Urinary bladder (tissue), 3 donors: ENCODE measurements at regions not wholly inside any gene's neighbourhood (a gene's known extent, or its start where the extent isn't known, plus 50 kb on each side); places are given as distances from the start of the nearest gene placed in this dataset.
A peak's percentile ranks its signal among the peaks of the same experiment; 100 is the strongest.

Source experiments
- DNase-seq: peaks from one replicate; pipeline ENCODE4 v3.0.0-alpha.2; 2015; ENCODE audit errors: extremely low spot score
- H3K27ac ChIP-seq: one replicate; pipeline ENCODE4 v1.5.1; 2013; ENCODE audit warnings: low read depth, mild to moderate bottlenecking, moderate library complexity
- H3K36me3 ChIP-seq: one replicate; pipeline ENCODE4 v1.6.1; 2013; ENCODE audit warnings: mild to moderate bottlenecking, moderate library complexity; ENCODE audit not compliant: insufficient read depth
- H3K4me1 ChIP-seq: one replicate; pipeline ENCODE4 v1.6.1; 2013; ENCODE audit warnings: mild to moderate bottlenecking, moderate library complexity; ENCODE audit not compliant: insufficient read depth
- H3K4me3 ChIP-seq: one replicate; pipeline ENCODE4 v1.5.1; 2013; ENCODE audit warnings: low read depth, low read length
- WGBS: extraction: QIAGEN DNeasy Blood & Tissue Kit; methylation state at CpG from one replicate; pipeline ENCODE4 v1.1.7; 2013; 5-methylcytosine and 5-hydroxymethylcytosine counted together
- donor health status: healthy with polysubstance abuse.
- donor health status: healthy.

DNA sequence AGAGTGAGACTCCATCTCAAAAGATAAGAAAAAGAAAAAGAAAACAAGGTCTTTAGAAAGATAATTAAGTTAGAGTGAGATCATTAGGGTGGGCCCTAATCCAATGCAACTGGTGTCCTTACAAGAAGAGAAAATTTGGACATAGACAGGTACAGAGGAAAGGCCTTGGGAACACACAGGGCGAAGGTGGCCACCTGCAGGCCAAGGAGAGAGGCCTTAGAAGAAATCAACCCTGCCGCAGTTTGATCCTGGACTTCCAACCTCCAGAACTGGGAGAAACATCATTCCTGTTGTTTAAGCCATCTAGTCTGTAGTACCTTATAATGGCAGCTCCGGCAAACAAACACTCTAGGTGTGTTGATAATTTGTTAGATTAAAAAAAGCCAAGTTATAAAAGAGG, 491.9 kb downstream of the MED13L start:
- Histone ChIP-seq H3K27ac (no peak overlapping the region), H3K4me3 (no peak overlapping the region), H3K4me1 (no peaks in the 10 kb centered on the region), H3K36me3 (no peaks in the 10 kb centered on the region)
- no peak for DNase-seq
- WGBS = 94% methylated on average over 3 of the region's 3 CpGs

DNA sequence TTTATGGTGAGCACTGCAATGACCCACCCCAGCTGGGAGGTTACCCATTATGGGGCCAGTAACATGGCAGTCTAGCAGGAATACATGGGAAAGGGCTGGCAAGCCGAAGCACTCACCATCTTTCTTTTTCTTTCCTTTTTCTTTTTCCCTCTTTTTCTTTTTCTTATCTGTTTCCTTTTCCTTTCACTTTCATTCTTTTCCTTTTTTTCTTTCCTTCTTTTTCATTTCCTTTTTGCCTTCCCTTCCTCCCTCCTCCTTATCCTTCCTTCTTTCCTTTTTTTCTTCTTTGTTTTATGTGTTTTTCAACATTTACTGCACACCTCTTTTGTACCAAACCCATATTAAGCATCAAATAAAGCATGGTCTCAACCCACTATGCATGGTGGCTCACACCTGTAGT, 501.1 kb downstream of the MED13L start:
- no peaks in the 10 kb centered on the region for H3K36me3 ChIP-seq
- no peaks in the 10 kb centered on the region for H3K4me1 ChIP-seq
- DNase-seq = no peak
- no peak overlapping the region for H3K4me3 ChIP-seq
- H3K27ac ChIP-seq = no peak overlapping the region
- 94% methylated on average over 1 of the region's 1 CpG for WGBS

DNA sequence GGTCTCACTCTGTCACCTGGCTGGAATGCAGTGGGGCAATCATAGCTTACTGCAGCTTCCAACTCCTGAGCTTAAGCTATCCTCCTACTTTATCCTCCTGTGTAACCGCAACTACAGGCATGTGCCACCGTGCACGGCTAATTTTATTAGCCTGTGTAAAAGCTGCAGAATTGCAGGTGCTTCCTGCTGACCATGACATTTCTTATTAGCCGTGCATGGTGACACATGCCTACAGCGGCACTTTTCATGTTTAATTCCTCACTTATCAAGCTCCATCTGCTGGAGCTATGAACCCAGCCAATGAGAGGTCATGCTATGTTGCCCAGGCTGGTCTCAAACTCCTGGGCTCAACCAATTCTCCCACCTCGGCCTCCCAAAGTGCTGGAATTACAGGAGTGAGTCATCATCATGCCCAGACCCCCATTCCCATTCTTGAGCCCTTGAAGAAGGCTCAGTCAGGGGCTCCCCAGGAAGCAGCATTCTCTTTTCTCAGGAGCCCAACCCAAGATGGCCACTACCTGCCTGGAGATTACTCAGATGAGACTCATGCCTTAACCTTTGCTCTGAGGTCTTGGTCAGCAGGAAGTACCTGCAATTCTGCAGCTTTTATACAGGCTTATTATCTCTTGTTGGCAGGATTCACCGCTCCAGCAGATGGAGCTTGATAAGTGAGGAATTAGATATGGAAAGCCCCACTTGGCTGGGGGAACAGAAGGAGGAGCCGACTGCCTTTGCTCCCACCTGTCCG, 503.2 kb downstream of the MED13L start:
- WGBS = 54% methylated on average over 9 of the region's 9 CpGs
- no peaks in the 10 kb centered on the region for H3K4me1 ChIP-seq
- no peak overlapping the region for H3K27ac ChIP-seq
- no peaks in the 10 kb centered on the region for H3K36me3 ChIP-seq
- H3K4me3 ChIP-seq = no peak overlapping the region
- DNase-seq = no peak

DNA sequence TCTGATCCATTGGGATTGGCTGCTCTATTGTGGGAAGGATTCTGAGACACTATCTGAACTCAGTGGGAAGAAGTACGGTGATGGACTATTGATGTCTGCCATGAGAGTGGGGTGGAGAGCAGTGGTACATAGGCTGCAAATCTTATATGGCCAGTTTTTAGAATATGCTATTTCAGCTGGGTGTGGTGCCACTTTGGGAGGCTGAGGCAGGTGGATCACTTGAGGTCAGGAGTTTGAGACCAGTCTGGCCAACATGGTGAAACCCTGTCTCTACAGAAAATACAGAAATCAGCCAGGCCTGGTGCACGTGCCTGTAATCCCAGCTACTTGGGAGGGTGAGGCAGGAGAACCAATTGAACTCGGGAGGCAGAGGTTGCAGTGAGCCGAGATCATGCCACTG, 505.9 kb downstream of the MED13L start:
- Histone ChIP-seq H3K4me3 (no peak overlapping the region), H3K4me1 (no peaks in the 10 kb centered on the region), H3K27ac (no peak overlapping the region), H3K36me3 (no peaks in the 10 kb centered on the region)
- WGBS = 84% methylated on average over 4 of the region's 4 CpGs
- no peak for DNase-seq

DNA sequence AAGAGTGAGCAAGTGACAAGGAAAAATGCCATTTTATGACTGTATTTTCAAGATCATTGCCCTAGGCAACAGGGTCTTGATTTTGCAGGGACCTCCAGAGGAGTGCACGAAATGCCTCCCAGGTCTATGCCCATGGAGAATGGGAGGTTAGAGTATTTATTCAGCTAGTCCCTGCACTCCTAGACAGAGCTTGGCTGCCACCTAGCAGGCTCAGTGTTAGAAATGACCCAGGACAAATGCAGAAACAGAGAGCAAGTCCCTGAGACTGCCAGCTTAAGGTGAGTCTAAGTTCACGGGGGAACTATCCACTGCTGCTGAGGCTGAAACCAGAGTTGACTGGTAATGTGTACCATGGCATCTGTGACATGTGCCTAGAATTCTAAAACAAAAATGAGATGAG, 506.4 kb downstream of the MED13L start:
- no peaks in the 10 kb centered on the region for H3K36me3 ChIP-seq
- no peak for DNase-seq
- WGBS = 48% methylated on average over 2 of the region's 2 CpGs

DNA sequence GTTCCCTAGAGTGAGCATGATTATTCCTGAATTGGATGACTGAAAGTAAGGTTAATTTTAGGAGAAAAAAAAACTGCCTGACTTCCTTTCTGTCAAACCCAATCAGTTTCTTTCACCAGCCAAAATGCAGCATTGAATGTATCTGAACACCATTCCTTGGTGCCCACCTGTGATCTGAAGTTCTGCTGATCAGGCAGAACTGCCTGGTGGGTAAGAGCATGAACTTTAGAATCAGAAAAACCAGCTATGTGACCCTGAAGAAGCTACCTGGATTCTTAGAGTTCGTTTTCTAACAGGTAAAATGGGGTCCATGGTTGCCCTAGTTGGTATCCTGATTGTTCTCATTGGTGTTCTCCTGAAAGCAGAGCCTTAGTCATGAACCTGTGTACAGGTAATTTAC, 506.9 kb downstream of the MED13L start:
- 57% methylated on average over 1 of the region's 1 CpG for WGBS

More for the DNA sequence above, 506.4 kb downstream of the MED13L start:
- Histone ChIP-seq H3K4me3 (no peak overlapping the region), H3K27ac (no peak overlapping the region), H3K4me1 (no peaks in the 10 kb centered on the region)

DNA sequence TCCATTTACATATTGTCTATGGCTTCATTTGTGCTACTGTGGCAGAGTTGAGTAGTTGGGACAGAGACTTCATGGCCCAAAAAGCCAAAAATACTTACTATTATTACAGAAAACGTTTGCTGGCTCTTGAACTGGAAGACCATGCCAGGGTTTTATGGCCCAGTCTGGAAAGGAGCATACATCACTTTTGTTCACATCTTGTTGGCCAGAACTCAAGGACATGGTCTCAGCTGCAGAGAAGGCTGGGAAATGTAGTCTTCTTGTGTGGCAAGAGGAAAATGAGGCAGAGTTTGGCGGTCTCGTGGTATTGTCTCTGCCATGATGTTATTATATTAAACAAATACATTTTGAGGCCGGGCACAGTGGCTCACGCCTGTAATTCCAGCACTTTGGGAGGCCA, 509.6 kb downstream of the MED13L start:
- Histone ChIP-seq H3K4me1 (no peaks in the 10 kb centered on the region), H3K4me3 (no peak overlapping the region), H3K27ac (no peak overlapping the region), H3K36me3 (no peaks in the 10 kb centered on the region)
- DNase-seq = no peak
- WGBS = 69% methylated on average over 5 of the region's 5 CpGs

More for the DNA sequence above, 506.9 kb downstream of the MED13L start:
- Histone ChIP-seq H3K4me3 (no peak overlapping the region), H3K4me1 (no peaks in the 10 kb centered on the region), H3K27ac (no peak overlapping the region), H3K36me3 (no peaks in the 10 kb centered on the region)
- no peak for DNase-seq

DNA sequence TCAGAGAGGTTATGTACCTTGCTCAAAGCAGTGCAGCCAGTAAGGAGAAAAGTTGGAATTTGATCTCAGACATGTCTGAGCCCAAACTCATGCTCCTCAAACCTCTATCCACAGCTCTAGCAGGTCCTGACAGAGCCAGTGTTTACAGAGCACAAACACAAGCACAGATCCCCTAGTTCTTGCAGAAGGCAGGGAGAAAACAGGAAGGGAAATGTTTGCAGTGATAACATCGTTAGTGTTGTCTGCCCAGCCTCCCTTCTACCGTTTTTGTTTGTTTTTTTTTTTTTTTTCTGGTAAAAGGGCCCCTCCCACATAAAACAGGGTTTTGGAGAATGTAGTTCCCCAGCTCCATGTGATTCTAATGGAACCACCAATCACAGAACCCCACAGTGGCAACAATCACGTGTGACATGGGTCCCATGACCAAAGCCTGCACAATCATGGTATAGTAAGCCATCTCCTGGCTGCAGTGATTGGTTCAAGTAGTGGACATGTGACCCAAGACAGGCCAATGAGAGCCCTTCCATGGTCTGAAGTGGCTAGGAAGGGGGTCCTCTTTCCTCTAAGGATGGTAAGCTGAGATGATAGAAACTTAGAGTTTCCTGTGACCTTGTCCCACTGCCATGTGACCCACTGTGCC, 513.4 kb downstream of the MED13L start:
- Histone ChIP-seq H3K4me3 (no peak overlapping the region), H3K4me1 (no peaks in the 10 kb centered on the region), H3K27ac (no peak overlapping the region), H3K36me3 (no peaks in the 10 kb centered on the region)
- no peak for DNase-seq
- WGBS = 43% methylated on average over 3 of the region's 3 CpGs

DNA sequence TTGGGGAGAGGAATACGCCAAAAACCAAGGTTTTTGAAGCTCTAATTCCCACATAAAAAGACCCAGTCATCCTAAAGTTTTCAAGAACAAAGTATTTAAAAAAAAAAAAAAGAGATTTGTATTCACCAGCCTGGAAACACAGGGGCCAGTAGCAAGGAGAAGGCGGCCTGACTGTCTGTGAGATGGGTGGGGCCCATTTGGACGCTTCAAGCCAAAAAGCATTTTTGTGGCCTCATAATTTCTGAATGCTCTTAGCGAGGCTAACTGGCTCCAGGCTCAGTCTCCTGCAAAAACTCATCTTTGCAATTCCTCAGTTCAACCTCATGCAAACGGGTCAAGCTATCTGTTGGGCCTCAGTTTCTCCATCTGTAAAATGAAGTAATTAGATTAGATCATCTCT, 514.1 kb downstream of the MED13L start:
- 36% methylated on average over 5 of the region's 5 CpGs for WGBS
- H3K4me1 ChIP-seq = no peaks in the 10 kb centered on the region
- H3K36me3 ChIP-seq = no peaks in the 10 kb centered on the region
- DNase-seq = no peak
- no peak overlapping the region for H3K27ac ChIP-seq
- H3K4me3 ChIP-seq = no peak overlapping the region

DNA sequence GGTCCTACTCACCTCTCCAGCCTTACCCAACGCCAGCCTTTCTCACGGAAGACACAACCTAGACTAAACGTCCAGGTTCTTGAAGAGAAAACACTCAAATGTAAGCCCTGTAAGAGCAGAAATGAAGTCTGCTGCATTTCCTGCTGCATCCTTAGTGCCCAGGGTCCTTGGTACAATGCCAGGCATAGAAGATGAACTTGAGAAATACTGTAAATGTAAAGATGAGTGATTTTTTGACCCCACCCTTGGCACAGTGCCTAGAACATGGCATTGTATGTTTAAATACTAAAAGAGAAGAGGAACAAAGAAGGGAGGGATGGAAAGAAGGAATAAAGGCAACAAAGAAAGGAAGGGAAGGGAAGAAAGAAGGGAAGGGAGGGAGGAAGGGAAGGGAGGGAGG, 514.6 kb downstream of the MED13L start:
- Histone ChIP-seq H3K36me3 (no peaks in the 10 kb centered on the region), H3K27ac (no peak overlapping the region), H3K4me3 (no peak overlapping the region), H3K4me1 (no peaks in the 10 kb centered on the region)
- 73% methylated on average over 3 of the region's 3 CpGs for WGBS
- no peak for DNase-seq

DNA sequence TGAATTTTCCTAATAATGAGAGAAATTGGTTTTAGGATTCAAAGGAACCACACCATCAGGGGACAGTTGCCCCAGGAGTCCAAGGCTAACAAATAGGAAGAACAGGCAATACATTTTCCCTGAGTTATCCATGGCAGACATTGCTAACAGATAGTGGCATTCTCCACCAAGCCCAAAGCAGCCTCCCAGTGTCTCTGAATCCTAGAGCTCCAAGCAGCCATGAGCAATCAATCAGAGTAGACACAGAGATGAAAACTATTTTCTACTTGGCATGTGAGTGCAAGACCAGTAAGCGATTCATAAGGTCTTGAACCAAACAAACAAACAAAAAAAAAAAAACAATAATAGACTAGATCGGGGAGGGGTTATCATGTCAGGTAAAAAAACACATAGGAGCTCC, 515.7 kb downstream of the MED13L start:
- H3K27ac ChIP-seq = no peak overlapping the region
- H3K4me1 ChIP-seq = no peaks in the 10 kb centered on the region
- no peak for DNase-seq
- no peak overlapping the region for H3K4me3 ChIP-seq
- H3K36me3 ChIP-seq = no peaks in the 10 kb centered on the region
- 89% methylated on average over 2 of the region's 2 CpGs for WGBS

DNA sequence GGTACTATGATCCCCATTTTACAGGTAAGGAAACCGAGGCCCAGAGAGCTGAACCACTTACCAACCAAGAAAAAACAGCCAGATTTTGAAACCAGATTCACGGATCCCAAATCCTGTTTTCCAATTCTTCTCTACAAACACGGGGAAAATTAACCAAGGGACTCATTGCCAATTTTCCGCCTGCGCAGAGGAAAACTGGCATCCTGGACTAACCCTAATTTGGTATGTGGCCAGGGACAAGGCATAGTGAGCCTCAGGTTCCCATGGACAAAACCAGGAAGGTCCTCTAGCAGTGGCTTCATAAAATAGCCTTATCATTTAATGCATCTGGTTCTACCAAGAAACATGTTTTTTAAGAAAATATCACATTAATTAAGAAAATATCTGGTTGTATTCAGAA, 517.3 kb downstream of the MED13L start:
- Histone ChIP-seq H3K4me1 (no peaks in the 10 kb centered on the region), H3K27ac (no peak overlapping the region), H3K36me3 (no peaks in the 10 kb centered on the region), H3K4me3 (no peak overlapping the region)
- no peak for DNase-seq
- 70% methylated on average over 5 of the region's 5 CpGs for WGBS

DNA sequence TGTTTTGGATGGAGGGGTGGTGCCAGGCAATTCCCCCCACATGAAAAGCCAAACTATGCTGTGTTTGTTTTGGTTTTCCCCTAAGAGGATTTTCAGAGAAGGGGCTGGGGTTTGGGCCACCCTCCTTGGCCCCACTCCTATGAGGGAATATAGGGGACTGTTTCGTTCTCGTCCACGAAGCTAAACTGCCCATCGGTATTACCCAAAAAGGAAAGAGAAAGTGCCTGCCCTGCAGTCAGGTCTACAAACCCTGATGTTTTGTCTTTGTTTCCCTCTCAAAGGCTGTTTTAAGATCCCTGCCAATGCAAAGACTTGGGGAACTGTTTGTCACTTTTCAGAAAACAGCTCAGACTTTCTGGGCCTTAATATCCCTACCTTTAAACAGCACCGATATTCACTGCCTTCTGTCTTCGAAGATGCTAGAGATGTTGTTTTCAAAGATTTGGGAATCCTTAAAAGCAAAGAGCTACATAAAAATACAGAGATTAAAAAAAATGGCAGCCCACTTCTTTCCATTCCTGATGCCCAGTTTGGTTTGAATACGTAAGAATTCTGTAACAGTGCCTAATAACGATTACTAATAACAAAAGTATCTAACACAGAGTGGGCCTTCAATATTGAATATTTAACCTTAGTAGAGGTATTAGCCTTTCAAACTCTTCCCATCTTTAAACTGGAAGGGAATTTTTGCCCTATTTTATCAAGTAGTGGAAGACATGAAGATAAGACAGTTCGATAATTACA, 518.4 kb downstream of the MED13L start:
- Histone ChIP-seq H3K4me3 (no peak overlapping the region), H3K36me3 (no peaks in the 10 kb centered on the region), H3K27ac (peak overlapping the region; percentile 79), H3K4me1 (no peaks in the 10 kb centered on the region)
- no peak for DNase-seq
- 64% methylated on average over 9 of the region's 9 CpGs for WGBS

DNA sequence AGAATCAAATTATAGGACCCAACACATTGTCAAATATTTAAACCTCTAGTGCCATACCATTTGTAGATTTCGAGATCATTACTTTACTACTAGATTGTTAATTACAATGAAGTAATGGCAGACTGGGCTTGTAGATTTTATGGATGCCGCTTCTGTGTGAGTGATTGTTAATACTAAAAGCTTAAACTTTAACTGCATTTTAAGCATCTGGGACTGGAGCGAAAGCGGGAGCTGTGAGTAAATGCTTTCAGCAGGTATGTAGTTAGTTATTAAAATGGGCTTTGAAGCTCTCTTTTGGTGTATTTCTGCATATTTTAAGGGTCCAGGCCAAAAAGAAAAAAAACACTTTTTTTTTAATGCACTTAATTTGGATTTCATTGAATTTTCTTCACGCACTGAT, 519.3 kb downstream of the MED13L start:
- peak overlapping the region; percentile 79 for H3K27ac ChIP-seq
- no peak overlapping the region for H3K4me3 ChIP-seq
- no peaks in the 10 kb centered on the region for H3K36me3 ChIP-seq
- H3K4me1 ChIP-seq = no peaks in the 10 kb centered on the region
- WGBS = 76% methylated on average over 5 of the region's 5 CpGs
- no peak for DNase-seq
